A673 (cell line): ENCODE measurements at regions not wholly inside any gene's neighbourhood (a gene's known extent, or its start where the extent isn't known, plus 50 kb on each side); places are given as distances from the start of the nearest gene placed in this dataset.
"Not testable (repeated sequence)": the region's sequence is repeated elsewhere in the genome, so short reads cannot be mapped to it uniquely, and the experiment has no call there.

Source experiments
- EZH2 ChIP-seq: fragments of 200-600 bp; sonication (generic); IDR thresholded peaks from 2 replicates; pipeline ENCODE4 v1.6.1; 2017; ENCODE audit warnings: borderline replicate concordance, low read depth, mild to moderate bottlenecking, mixed read lengths, antibody characterized with exemption, low read length; ENCODE audit not compliant: poor library complexity, severe bottlenecking
- TF ChIP-seq, protein P1 (sequence below): fragments of 300-800, 200-600 bp; sonication (generic); conservative IDR thresholded peaks from 2 replicates; pipeline ENCODE4 v1.5.1; 2017; ENCODE audit warnings: low read depth, mild to moderate bottlenecking, antibody characterized with exemption, low read length, moderate library complexity, mixed read lengths

DNA sequence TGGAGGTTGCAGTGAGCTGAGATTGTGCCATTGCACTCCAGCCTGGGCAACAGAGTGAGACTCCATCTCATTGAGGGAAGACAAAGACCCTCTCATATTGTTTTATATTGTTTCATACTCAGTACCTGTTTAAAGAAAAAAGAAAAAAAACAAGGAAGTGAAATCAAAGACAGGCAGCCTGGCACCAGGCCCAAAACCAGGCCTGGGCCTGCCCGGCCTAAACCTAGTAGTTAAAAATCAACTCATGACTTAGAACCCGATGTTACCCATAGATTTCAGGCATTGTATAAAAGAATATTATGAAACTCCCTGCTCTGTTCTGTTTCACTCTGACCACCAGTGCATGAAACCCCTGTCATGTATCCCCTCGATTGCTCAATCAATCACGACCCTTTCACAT, 50.2 kb upstream of the GOLGA8O start:
- TF ChIP-seq, protein P1, sequence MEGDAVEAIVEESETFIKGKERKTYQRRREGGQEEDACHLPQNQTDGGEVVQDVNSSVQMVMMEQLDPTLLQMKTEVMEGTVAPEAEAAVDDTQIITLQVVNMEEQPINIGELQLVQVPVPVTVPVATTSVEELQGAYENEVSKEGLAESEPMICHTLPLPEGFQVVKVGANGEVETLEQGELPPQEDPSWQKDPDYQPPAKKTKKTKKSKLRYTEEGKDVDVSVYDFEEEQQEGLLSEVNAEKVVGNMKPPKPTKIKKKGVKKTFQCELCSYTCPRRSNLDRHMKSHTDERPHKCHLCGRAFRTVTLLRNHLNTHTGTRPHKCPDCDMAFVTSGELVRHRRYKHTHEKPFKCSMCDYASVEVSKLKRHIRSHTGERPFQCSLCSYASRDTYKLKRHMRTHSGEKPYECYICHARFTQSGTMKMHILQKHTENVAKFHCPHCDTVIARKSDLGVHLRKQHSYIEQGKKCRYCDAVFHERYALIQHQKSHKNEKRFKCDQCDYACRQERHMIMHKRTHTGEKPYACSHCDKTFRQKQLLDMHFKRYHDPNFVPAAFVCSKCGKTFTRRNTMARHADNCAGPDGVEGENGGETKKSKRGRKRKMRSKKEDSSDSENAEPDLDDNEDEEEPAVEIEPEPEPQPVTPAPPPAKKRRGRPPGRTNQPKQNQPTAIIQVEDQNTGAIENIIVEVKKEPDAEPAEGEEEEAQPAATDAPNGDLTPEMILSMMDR = not testable (repeated sequence)
- not testable (repeated sequence) for TF ChIP-seq EZH2
